ENCODE measurements at regions not wholly inside any gene's neighbourhood (a gene's known extent, or its start where the extent isn't known, plus 50 kb on each side); places are given as distances from the start of the nearest gene placed in this dataset.

DNA sequence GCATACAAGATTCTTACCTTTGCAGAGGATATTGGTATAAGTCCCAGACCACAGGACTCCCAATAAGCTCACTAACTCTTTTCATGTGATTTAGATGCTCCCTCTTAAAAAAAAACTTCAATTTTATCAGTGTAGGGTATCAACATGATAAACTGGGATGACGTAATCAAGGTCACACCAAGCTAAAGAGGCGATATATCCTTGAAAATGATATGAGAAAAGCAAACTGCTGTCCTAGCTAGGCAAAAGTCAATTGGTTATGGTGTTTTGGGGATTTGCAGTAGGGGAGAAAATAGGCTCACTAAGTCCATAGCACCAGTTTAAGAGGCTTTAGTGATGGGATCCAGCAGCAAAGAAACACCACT is 354.4 kb downstream of the DIRAS2 start:
- TF ChIP-seq, protein P1, sequence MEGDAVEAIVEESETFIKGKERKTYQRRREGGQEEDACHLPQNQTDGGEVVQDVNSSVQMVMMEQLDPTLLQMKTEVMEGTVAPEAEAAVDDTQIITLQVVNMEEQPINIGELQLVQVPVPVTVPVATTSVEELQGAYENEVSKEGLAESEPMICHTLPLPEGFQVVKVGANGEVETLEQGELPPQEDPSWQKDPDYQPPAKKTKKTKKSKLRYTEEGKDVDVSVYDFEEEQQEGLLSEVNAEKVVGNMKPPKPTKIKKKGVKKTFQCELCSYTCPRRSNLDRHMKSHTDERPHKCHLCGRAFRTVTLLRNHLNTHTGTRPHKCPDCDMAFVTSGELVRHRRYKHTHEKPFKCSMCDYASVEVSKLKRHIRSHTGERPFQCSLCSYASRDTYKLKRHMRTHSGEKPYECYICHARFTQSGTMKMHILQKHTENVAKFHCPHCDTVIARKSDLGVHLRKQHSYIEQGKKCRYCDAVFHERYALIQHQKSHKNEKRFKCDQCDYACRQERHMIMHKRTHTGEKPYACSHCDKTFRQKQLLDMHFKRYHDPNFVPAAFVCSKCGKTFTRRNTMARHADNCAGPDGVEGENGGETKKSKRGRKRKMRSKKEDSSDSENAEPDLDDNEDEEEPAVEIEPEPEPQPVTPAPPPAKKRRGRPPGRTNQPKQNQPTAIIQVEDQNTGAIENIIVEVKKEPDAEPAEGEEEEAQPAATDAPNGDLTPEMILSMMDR (IDR thresholded peaks at IDR 0.05), result no peak
- no peak for TF ChIP-seq POLR2A (IDR thresholded peaks at IDR 0.05)

Measured in suprapubic skin (tissue), 3 donors.